ENCODE measurements at regions not wholly inside any gene's neighbourhood (a gene's known extent, or its start where the extent isn't known, plus 50 kb on each side); places are given as distances from the start of the nearest gene placed in this dataset.

GRCh38 chr12:89047856-89048418, 304.4 kb downstream of the DUSP6 start:
- Histone ChIP-seq H3K27me3 (ENCODE audit: control insufficient read depth, insufficient read depth, low read length) (no peaks in the 10 kb centered on the region), H3K4me1 (ENCODE audit: control insufficient read depth, insufficient read depth, low read length) (no peaks in the 10 kb centered on the region), H3K9me3 (replicated peaks; ENCODE audit: low read length) (no peaks in the 10 kb centered on the region), H3K9ac (ENCODE audit: low read depth, low read length) (no peak overlapping the region), H3K4me3 (ENCODE audit: low read length) (no peak overlapping the region), H3K4me2 (ENCODE audit: low read length) (no peak overlapping the region), H3K36me3 (ENCODE audit: insufficient read depth, low read length) (no peaks in the 10 kb centered on the region)

- no peaks in the 10 kb centered on the region for H3K9me3 ChIP-seq (replicated peaks; ENCODE audit: low read length)
- H3K4me3 ChIP-seq (ENCODE audit: low read length), result no peak overlapping the region
- no peaks in the 10 kb centered on the region for H3K36me3 ChIP-seq (ENCODE audit: insufficient read depth, low read length)
- H3K27me3 ChIP-seq (ENCODE audit: control insufficient read depth, insufficient read depth, low read length), result no peaks in the 10 kb centered on the region
- peaks cover 12% of the 10 kb centered on the region for H3K4me1 ChIP-seq (ENCODE audit: control insufficient read depth, insufficient read depth, low read length)
- H3K4me2 ChIP-seq (ENCODE audit: low read length), result no peak overlapping the region
- H3K9ac ChIP-seq (ENCODE audit: low read depth, low read length), result no peak overlapping the region
Observed at GRCh38 chr12:89041078-89041477, 311.2 kb downstream of the DUSP6 start.

- peak overlapping the region; percentile 29 for H3K4me3 ChIP-seq (ENCODE audit: low read length)
- no peaks in the 10 kb centered on the region for H3K9me3 ChIP-seq (replicated peaks; ENCODE audit: low read length)
- H3K4me2 ChIP-seq (ENCODE audit: low read length), result peak overlapping the region; percentile 43
- H3K36me3 ChIP-seq (ENCODE audit: insufficient read depth, low read length), result no peaks in the 10 kb centered on the region
- H3K9ac ChIP-seq (ENCODE audit: low read depth, low read length), result no peak overlapping the region
- peaks cover 12% of the 10 kb centered on the region for H3K4me1 ChIP-seq (ENCODE audit: control insufficient read depth, insufficient read depth, low read length)
- no peaks in the 10 kb centered on the region for H3K27me3 ChIP-seq (ENCODE audit: control insufficient read depth, insufficient read depth, low read length)
Observed at GRCh38 chr12:89040146-89040964, 311.9 kb downstream of the DUSP6 start.

GRCh38 chr12:89038831-89039512, 313.3 kb downstream of the DUSP6 start:
- Histone ChIP-seq H3K9me3 (replicated peaks; ENCODE audit: low read length) (no peaks in the 10 kb centered on the region), H3K9ac (ENCODE audit: low read depth, low read length) (no peak overlapping the region), H3K36me3 (ENCODE audit: insufficient read depth, low read length) (no peaks in the 10 kb centered on the region), H3K4me2 (ENCODE audit: low read length) (no peak overlapping the region), H3K4me1 (ENCODE audit: control insufficient read depth, insufficient read depth, low read length) (peaks cover 12% of the 10 kb centered on the region), H3K4me3 (ENCODE audit: low read length) (no peak overlapping the region), H3K27me3 (ENCODE audit: control insufficient read depth, insufficient read depth, low read length) (no peaks in the 10 kb centered on the region)

- Histone ChIP-seq H3K36me3 (ENCODE audit: insufficient read depth, low read length) (no peaks in the 10 kb centered on the region), H3K9me3 (replicated peaks; ENCODE audit: low read length) (no peaks in the 10 kb centered on the region), H3K4me3 (ENCODE audit: low read length) (no peak overlapping the region), H3K4me1 (ENCODE audit: control insufficient read depth, insufficient read depth, low read length) (no peaks in the 10 kb centered on the region), H3K9ac (ENCODE audit: low read depth, low read length) (no peak overlapping the region), H3K4me2 (ENCODE audit: low read length) (no peak overlapping the region), H3K27me3 (ENCODE audit: control insufficient read depth, insufficient read depth, low read length) (no peaks in the 10 kb centered on the region)
Observed at GRCh38 chr12:89033062-89033461, 319.2 kb downstream of the DUSP6 start.

GRCh38 chr12:89029961-89030360, 322.3 kb downstream of the DUSP6 start:
- H3K9ac ChIP-seq (ENCODE audit: low read depth, low read length), result no peak overlapping the region
- no peaks in the 10 kb centered on the region for H3K27me3 ChIP-seq (ENCODE audit: control insufficient read depth, insufficient read depth, low read length)
- no peaks in the 10 kb centered on the region for H3K9me3 ChIP-seq (replicated peaks; ENCODE audit: low read length)
- no peak overlapping the region for H3K4me2 ChIP-seq (ENCODE audit: low read length)
- H3K4me3 ChIP-seq (ENCODE audit: low read length), result no peak overlapping the region
- no peaks in the 10 kb centered on the region for H3K36me3 ChIP-seq (ENCODE audit: insufficient read depth, low read length)
- no peaks in the 10 kb centered on the region for H3K4me1 ChIP-seq (ENCODE audit: control insufficient read depth, insufficient read depth, low read length)

GRCh38 chr12:89024580-89024979, 327.7 kb downstream of the DUSP6 start:
- Histone ChIP-seq H3K36me3 (ENCODE audit: insufficient read depth, low read length) (no peaks in the 10 kb centered on the region), H3K4me2 (ENCODE audit: low read length) (no peak overlapping the region), H3K9ac (ENCODE audit: low read depth, low read length) (no peak overlapping the region), H3K27me3 (ENCODE audit: control insufficient read depth, insufficient read depth, low read length) (no peaks in the 10 kb centered on the region), H3K9me3 (replicated peaks; ENCODE audit: low read length) (no peaks in the 10 kb centered on the region), H3K4me1 (ENCODE audit: control insufficient read depth, insufficient read depth, low read length) (no peaks in the 10 kb centered on the region), H3K4me3 (ENCODE audit: low read length) (no peak overlapping the region)

- H3K4me2 ChIP-seq (ENCODE audit: low read length), result no peak overlapping the region
- no peak overlapping the region for H3K4me3 ChIP-seq (ENCODE audit: low read length)
- no peak overlapping the region for H3K9ac ChIP-seq (ENCODE audit: low read depth, low read length)
- H3K4me1 ChIP-seq (ENCODE audit: control insufficient read depth, insufficient read depth, low read length), result peaks cover 3% of the 10 kb centered on the region
- no peaks in the 10 kb centered on the region for H3K9me3 ChIP-seq (replicated peaks; ENCODE audit: low read length)
- no peaks in the 10 kb centered on the region for H3K36me3 ChIP-seq (ENCODE audit: insufficient read depth, low read length)
- no peaks in the 10 kb centered on the region for H3K27me3 ChIP-seq (ENCODE audit: control insufficient read depth, insufficient read depth, low read length)
Observed at GRCh38 chr12:89023936-89024335, 328.4 kb downstream of the DUSP6 start.

- Histone ChIP-seq H3K4me1 (ENCODE audit: control insufficient read depth, insufficient read depth, low read length) (peaks cover 7% of the 10 kb centered on the region), H3K9me3 (replicated peaks; ENCODE audit: low read length) (no peaks in the 10 kb centered on the region), H3K36me3 (ENCODE audit: insufficient read depth, low read length) (no peaks in the 10 kb centered on the region), H3K4me3 (ENCODE audit: low read length) (no peak overlapping the region), H3K27me3 (ENCODE audit: control insufficient read depth, insufficient read depth, low read length) (no peaks in the 10 kb centered on the region), H3K9ac (ENCODE audit: low read depth, low read length) (no peak overlapping the region), H3K4me2 (ENCODE audit: low read length) (no peak overlapping the region)
Observed at GRCh38 chr12:89020689-89021088, 331.6 kb downstream of the DUSP6 start.

GRCh38 chr12:89020121-89020480, 332.2 kb downstream of the DUSP6 start:
- no peaks in the 10 kb centered on the region for H3K36me3 ChIP-seq (ENCODE audit: insufficient read depth, low read length)
- peaks cover 7% of the 10 kb centered on the region for H3K4me1 ChIP-seq (ENCODE audit: control insufficient read depth, insufficient read depth, low read length)
- H3K9me3 ChIP-seq (replicated peaks; ENCODE audit: low read length), result no peaks in the 10 kb centered on the region

GRCh38 chr12:89019439-89020120, 332.7 kb downstream of the DUSP6 start:
- Histone ChIP-seq H3K4me3 (ENCODE audit: low read length) (peak overlapping the region; percentile 66), H3K9ac (ENCODE audit: low read depth, low read length) (peak overlapping the region; percentile 16), H3K36me3 (ENCODE audit: insufficient read depth, low read length) (no peaks in the 10 kb centered on the region), H3K4me1 (ENCODE audit: control insufficient read depth, insufficient read depth, low read length) (peaks cover 7% of the 10 kb centered on the region), H3K27me3 (ENCODE audit: control insufficient read depth, insufficient read depth, low read length) (no peaks in the 10 kb centered on the region), H3K9me3 (replicated peaks; ENCODE audit: low read length) (no peaks in the 10 kb centered on the region), H3K4me2 (ENCODE audit: low read length) (peak overlapping the region; percentile 79)

More at GRCh38 chr12:89020121-89020480, 332.2 kb downstream of the DUSP6 start:
- H3K4me2 ChIP-seq (ENCODE audit: low read length), result peak overlapping the region; percentile 79
- H3K9ac ChIP-seq (ENCODE audit: low read depth, low read length), result no peak overlapping the region
- no peak overlapping the region for H3K4me3 ChIP-seq (ENCODE audit: low read length)
- H3K27me3 ChIP-seq (ENCODE audit: control insufficient read depth, insufficient read depth, low read length), result no peaks in the 10 kb centered on the region

Measured in skeletal muscle satellite cell (primary cell).